ENCODE measurements at regions not wholly inside any gene's neighbourhood (a gene's known extent, or its start where the extent isn't known, plus 50 kb on each side); places are given as distances from the start of the nearest gene placed in this dataset.
"Not testable (repeated sequence)": the region's sequence is repeated elsewhere in the genome, so short reads cannot be mapped to it uniquely, and the experiment has no call there.

DNA sequence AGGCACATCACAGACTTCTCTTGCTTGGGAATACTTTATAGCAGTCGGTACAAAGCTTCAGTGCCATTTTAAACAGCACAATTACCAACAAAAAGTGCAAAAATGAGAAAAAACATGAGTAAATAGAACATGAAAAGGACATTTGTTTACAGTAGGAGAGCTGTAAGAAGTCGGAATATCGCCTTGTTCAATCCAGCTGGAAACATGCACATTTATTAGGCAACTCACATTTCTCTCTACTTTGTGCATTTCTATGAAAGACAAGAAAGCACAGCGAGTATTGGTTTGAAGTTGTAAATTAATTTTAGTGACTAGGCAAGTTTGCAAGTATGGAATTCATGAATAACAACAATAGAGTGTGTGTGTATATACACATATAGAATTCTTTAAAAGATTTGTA lies 484.7 kb downstream of the DACH1 start:
- no peak for DNase-seq

- no peak for DNase-seq
Observed at GRCh38 chr13:71380191-71380590, 486.8 kb downstream of the DACH1 start.

- no peak for DNase-seq
Observed at GRCh38 chr13:71378961-71379905, 487.8 kb downstream of the DACH1 start.

DNA sequence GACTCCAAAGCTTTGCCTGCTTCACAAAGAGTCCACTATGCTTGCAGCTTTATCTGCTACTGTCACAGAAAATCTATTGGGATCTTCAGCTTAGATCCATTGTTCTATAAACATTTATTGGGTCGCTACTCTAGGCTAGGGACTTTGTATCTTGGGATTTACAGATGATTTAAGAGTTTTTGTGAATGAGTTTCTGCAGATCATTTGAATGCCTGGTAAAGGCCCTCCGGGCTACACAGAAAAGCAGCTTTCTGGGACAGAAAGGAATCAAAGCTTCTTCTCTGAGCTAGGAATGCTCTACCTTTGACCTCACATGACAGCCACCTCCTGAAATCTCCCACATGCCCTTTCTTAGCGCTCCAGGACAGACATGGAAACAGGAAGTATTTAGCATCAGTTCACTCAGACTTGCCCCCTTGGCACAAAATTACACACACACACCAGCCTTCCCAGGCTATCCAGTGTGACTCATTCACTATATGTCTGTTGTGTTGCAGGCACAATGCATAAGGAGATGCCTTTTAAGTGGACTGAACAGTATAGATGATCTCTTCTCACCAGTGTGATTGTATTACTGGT lies 492.4 kb downstream of the DACH1 start:
- no peak for DNase-seq

GRCh38 chr13:71368336-71368735 lies 498.7 kb downstream of the DACH1 start:
- DNase-seq, result no peak

- no peak for DNase-seq
Observed at GRCh38 chr13:71360041-71360440, 507.0 kb downstream of the DACH1 start.

DNA sequence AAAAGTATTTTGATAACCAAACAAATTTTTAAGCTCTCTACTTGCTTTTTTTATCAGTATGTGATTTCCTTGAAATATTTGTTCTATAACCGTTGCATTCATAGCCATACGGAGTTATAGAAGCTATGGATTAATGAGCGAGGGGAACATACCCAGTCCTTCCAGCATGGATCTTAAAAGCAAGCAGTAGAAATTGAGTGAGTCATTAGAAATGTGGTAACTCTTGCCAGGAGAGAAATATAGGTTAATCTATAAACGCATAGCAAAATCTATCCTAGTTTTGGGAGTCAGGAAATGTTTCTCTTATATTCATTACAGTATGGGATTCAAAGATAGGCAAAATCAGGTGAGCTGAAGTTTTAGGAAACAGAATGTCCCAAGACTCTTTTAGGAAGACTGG lies 507.4 kb downstream of the DACH1 start:
- DNase-seq, result no peak

DNA sequence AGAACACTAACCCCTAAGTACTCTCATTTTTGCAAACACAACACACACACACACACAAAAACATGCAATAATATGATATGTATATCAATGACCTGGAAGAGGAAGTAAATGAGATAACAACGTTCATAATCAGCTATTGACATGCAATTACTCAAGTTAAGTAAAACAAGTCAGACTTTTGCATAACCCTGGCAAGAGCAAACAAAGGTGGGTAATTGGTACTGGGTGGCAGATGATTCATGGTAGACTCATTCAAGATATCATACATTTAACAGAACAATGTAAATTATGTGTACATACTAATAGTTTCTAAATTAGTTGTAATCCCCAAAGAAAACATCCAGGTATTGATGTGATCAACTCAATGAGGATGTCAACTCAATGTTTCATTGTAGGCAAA lies 508.8 kb downstream of the DACH1 start:
- no peak for DNase-seq

- DNase-seq, result no peak
Observed at GRCh38 chr13:71355010-71355409, 512.0 kb downstream of the DACH1 start.

GRCh38 chr13:71350886-71351285 lies 516.1 kb downstream of the DACH1 start:
- DNase-seq, result no peak

GRCh38 chr13:71345856-71346255 lies 521.1 kb downstream of the DACH1 start:
- not testable (repeated sequence) for DNase-seq

GRCh38 chr13:71339736-71340135 lies 527.3 kb downstream of the DACH1 start:
- DNase-seq, result no peak

DNA sequence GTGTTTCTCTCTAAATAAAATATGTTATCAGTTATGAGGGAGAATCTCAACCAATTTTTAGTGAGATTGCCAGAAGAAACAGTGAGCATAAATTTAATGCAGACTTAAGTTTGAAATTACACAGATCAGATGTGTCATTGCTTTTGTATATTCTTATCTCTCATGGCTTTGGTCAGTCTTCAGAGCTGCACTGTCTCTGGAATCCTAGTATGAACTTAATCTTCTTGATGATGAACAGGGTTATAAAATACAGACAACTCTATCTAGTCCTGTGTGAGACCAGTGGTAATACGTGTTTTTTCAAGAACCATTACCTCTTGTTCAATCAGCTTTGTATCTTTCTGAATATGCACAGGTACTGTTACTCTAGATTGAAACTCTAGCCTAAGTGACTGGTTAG lies 528.0 kb downstream of the DACH1 start:
- DNase-seq, result no peak

DNA sequence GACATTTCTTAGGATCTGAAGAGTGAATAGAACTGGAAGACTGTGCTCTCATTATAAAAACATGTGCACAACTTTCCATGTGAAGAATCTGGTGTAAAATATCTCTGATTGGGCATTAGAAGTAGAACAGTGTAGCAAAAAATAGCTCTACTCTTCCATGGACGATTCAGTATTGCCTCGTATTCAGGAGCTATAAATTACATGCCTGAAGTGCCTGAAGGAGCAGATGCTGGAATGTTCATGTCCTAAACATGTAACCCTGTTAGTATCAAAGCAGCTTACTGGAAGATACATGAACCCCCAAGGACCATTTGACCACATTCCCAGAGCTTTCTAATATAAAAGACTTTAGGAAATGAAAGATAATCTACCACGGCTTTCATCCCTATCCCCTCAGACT lies 528.9 kb downstream of the DACH1 start:
- no peak for DNase-seq

DNA sequence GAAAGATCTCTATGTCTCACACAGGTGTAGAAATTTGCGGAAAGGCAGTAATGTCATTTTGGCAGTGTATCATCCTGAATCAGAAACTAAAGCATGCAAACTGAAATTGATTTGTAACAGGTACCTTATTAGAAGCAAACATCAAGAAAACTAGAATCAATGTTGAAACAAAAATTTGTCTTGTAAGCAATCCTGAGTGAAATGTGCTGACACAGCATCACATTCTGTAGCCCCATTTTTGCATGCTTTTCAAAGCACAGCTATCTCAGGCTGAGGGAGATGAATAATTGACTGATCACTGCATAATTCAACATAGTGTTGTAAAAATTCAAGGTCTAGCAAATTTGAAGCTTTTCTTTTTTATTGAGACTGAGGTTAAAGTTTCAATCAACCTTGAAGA lies 539.7 kb downstream of the DACH1 start:
- no peak for DNase-seq

GRCh38 chr13:71325556-71325955 lies 541.4 kb downstream of the DACH1 start:
- no peak for DNase-seq

GRCh38 chr13:71323266-71323665 lies 543.7 kb downstream of the DACH1 start:
- no peak for DNase-seq

DNA sequence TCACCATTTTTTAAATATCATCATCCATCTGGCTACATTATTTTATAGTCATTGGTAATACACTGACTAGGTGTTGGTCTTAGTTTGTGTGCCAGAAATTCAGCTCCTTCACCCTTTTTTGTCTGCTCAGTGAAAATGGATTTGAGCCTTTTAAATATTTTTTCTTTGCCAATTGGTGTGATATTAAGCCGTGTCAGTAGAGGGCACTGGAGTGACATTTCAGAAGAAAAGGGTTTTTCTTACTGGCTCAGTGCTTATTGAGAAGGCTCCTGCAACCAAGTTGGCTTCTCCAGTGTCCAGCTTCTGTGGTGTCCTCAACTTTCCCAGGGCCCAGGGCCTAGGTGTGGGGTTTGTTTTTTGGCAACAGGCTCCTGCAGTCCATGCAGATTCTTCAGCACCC lies 546.6 kb downstream of the DACH1 start:
- DNase-seq, result no peak

GRCh38 chr13:71316792-71317363 lies 550.1 kb downstream of the DACH1 start:
- no peak for DNase-seq

DNA sequence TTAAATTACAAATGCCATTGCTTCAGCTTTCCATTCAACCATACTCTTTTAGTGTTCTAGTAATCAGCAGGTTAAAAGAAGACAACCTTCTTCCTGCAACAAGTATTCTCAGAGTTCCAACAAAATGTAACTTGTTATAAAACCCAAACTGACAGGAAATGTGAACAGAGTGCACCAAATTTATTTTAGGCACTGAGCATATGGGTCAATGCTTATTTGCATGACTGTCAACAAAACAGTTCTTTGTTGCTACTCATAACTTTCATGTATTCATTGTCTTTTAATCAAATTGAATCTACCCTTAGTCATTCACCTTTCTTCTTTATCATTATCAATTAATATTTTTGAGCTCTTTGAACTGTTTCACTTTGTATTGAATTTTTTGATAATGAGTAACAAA lies 554.1 kb downstream of the DACH1 start:
- no peak for DNase-seq

DNA sequence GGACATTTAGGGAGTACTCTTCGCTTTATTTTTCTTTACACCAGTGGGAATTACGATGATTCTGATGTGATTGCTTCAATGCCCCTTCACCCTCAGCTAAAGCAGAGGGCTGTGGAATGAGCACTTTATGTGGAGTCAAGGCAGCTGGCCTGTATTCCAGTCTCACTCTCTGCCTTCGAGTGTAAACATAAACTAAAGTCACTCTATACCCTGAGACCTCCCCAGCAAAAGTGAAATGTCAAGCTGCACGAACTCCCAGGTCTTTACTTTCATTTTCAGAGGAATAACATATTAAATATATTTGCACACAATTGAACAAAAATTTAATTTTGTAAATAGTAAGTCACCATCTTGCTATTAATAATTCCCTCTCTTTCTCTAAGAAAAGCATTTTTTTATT lies 557.1 kb downstream of the DACH1 start:
- no peak for DNase-seq

- no peak for DNase-seq
Observed at GRCh38 chr13:71306821-71307220, 560.2 kb downstream of the DACH1 start.

DNA sequence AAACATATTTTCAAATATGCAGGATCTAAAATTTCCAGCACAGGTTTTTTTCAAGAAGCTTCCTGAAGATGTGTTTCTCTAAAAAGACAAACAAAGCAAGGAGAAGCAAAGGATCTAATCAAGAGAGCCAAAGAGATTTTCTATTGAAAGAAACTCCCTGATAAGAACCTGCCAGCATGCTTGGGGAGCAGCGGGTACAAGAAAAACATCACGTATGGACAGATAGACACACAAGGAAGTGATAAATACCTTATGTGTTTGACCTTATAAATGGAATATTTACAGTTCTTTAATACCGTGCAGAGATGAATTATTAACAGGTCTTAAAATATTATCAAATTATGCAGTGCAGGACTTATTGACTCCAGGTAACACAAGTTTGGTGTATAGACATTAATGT lies 562.1 kb downstream of the DACH1 start:
- DNase-seq, result no peak

DNA sequence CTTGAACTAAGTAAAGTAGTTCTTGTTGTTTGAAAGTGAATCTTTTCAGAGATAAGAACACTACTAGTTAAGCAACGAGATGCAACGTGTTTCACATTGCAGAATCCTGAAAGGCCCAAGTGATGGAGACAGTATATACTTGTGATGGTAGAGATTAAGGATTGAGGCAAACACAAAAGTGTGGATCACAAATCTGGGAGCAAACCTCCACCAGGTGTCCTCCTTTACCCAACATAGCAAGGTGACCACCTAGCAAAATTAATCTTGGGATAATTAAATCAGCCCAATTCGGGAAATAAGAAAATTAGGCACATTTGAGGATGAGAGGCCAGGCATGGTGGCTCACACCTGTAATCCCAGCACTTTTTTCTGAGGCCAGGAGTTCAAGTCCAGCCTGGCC lies 563.9 kb downstream of the DACH1 start:
- DNase-seq, result no peak
